ENCODE measurements at regions not wholly inside any gene's neighbourhood (a gene's known extent, or its start where the extent isn't known, plus 50 kb on each side); places are given as distances from the start of the nearest gene placed in this dataset.

DNA sequence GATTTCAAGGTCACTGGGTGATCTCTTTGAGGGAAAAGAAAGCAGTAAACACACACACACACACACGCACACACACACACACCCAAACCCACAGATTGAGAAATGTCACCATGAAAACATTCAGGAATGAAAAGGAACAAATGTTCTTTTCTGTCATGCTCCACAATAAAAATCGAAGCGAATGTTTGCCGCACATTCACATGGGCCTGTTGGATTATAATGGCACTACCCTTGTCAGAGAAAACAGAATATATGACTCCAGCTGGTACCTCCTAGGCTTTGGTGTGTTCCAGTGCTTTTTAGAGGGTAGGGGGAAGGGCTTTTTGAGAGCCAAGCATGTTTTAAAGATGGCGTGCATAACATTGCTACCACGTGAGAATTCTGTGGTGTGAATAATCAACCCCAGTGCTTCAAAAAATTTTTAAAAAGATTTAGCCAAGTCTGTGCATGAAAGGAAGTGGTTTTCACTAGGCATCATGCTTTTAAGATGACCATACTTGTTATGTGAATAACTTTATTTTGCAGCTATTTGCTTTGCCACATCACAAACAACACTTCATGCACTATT is 120.8 kb upstream of the ZNF608 start:
- no peak overlapping the region for H3K23ac ChIP-seq (ENCODE audit: low read length)
- H4K8ac ChIP-seq (ENCODE audit: low read depth, low read length) = no peak overlapping the region
- no peak overlapping the region for H2BK120ac ChIP-seq (ENCODE audit: insufficient read depth, low read length, poor library complexity)
- no peaks in the 10 kb centered on the region for H3K27me3 ChIP-seq (ENCODE audit: insufficient read depth, low read length)
- WGBS (ENCODE audit: extremely low coverage, insufficient coverage, insufficient read length) = no CpG with 5 or more reads among the region's 6 CpGs
- H2AFZ ChIP-seq (ENCODE audit: insufficient read depth, low read length, poor library complexity) = no peak overlapping the region
- H4K91ac ChIP-seq (ENCODE audit: low read depth, low read length) = no peak overlapping the region
- H3K14ac ChIP-seq (ENCODE audit: low read length) = no peak overlapping the region
- no peaks in the 10 kb centered on the region for H3K4me1 ChIP-seq (ENCODE audit: control insufficient read depth in 1 of 2, insufficient read depth in 2 of 2, low read length in 2 of 2)
- no peaks in the 10 kb centered on the region for H3K36me3 ChIP-seq (ENCODE audit: control insufficient read depth in 1 of 2, insufficient read depth in 2 of 2, low read length in 2 of 2)
- no peak overlapping the region for H2BK12ac ChIP-seq (ENCODE audit: low read length)
- H2BK5ac ChIP-seq (ENCODE audit: low read depth, low read length, poor library complexity) = no peak overlapping the region
- H3K4me3 ChIP-seq (ENCODE audit: low read depth, low read length) = no peak overlapping the region
- no peaks in the 10 kb centered on the region for H3K9me3 ChIP-seq (ENCODE audit: insufficient read depth, low read depth, low read length)
- no peak overlapping the region for H3K9ac ChIP-seq (ENCODE audit: low read length)
- no peak overlapping the region for H3K18ac ChIP-seq (ENCODE audit: low read length)
- no peaks in the 10 kb centered on the region for H3K79me1 ChIP-seq (ENCODE audit: low read length)
- DNase-seq = peak; percentile 15 to 66
- no peaks in the 10 kb centered on the region for H3K79me2 ChIP-seq (ENCODE audit: control insufficient read depth, insufficient read depth, low read length, poor library complexity)
- no peak overlapping the region for H3K4me2 ChIP-seq (ENCODE audit: low read length)
- no peak overlapping the region for H3K4ac ChIP-seq (ENCODE audit: low read depth, low read length)
- no peak overlapping the region for H2AK5ac ChIP-seq (ENCODE audit: low read length)
- H4K12ac ChIP-seq (ENCODE audit: low read depth, low read length) = no peak overlapping the region
- no peak overlapping the region for H3K27ac ChIP-seq (ENCODE audit: low read depth, low read length)

DNA sequence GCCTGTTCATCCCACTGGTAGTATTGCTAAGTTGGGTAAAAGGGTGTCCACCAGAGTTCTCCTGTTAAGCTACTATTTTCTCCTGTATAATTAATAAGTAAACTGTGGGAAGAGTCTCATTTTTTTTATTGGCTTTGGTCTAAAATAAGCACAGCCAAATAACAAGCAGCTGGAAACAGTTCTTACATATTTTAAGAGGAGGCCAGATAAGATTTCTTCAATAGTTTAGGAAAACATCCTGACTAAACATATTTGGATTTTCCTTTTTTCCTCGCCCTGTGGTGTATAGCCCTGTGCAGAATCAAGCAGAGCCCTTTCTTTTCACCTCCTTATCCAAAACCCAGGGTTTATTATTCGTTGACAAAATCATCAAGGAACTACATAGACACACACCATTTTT is 122.2 kb upstream of the ZNF608 start:
- H3K9me3 ChIP-seq (ENCODE audit: insufficient read depth, low read depth, low read length) = no peaks in the 10 kb centered on the region
- no peak overlapping the region for H3K18ac ChIP-seq (ENCODE audit: low read length)
- H3K9ac ChIP-seq (ENCODE audit: low read length) = no peak overlapping the region
- no peak for DNase-seq
- no peak overlapping the region for H4K91ac ChIP-seq (ENCODE audit: low read depth, low read length)
- H2BK120ac ChIP-seq (ENCODE audit: insufficient read depth, low read length, poor library complexity) = no peak overlapping the region
- no peak overlapping the region for H2AK5ac ChIP-seq (ENCODE audit: low read length)
- no peaks in the 10 kb centered on the region for H3K79me2 ChIP-seq (ENCODE audit: control insufficient read depth, insufficient read depth, low read length, poor library complexity)
- H3K4me1 ChIP-seq (ENCODE audit: control insufficient read depth in 1 of 2, insufficient read depth in 2 of 2, low read length in 2 of 2) = no peaks in the 10 kb centered on the region
- H3K27me3 ChIP-seq (ENCODE audit: insufficient read depth, low read length) = no peaks in the 10 kb centered on the region
- WGBS (ENCODE audit: extremely low coverage, insufficient coverage, insufficient read length) = no CpG with 5 or more reads among the region's 2 CpGs
- H2AFZ ChIP-seq (ENCODE audit: insufficient read depth, low read length, poor library complexity) = no peak overlapping the region
- no peak overlapping the region for H4K8ac ChIP-seq (ENCODE audit: low read depth, low read length)
- no peak overlapping the region for H3K23ac ChIP-seq (ENCODE audit: low read length)
- no peak overlapping the region for H3K4me3 ChIP-seq (ENCODE audit: low read depth, low read length)
- H2BK5ac ChIP-seq (ENCODE audit: low read depth, low read length, poor library complexity) = no peak overlapping the region
- H2BK12ac ChIP-seq (ENCODE audit: low read length) = no peak overlapping the region
- H3K4me2 ChIP-seq (ENCODE audit: low read length) = no peak overlapping the region
- H3K36me3 ChIP-seq (ENCODE audit: control insufficient read depth in 1 of 2, insufficient read depth in 2 of 2, low read length in 2 of 2) = no peaks in the 10 kb centered on the region
- no peak overlapping the region for H4K12ac ChIP-seq (ENCODE audit: low read depth, low read length)
- H3K79me1 ChIP-seq (ENCODE audit: low read length) = no peaks in the 10 kb centered on the region
- H3K27ac ChIP-seq (ENCODE audit: low read depth, low read length) = no peak overlapping the region
- no peak overlapping the region for H3K14ac ChIP-seq (ENCODE audit: low read length)
- H3K4ac ChIP-seq (ENCODE audit: low read depth, low read length) = no peak overlapping the region

DNA sequence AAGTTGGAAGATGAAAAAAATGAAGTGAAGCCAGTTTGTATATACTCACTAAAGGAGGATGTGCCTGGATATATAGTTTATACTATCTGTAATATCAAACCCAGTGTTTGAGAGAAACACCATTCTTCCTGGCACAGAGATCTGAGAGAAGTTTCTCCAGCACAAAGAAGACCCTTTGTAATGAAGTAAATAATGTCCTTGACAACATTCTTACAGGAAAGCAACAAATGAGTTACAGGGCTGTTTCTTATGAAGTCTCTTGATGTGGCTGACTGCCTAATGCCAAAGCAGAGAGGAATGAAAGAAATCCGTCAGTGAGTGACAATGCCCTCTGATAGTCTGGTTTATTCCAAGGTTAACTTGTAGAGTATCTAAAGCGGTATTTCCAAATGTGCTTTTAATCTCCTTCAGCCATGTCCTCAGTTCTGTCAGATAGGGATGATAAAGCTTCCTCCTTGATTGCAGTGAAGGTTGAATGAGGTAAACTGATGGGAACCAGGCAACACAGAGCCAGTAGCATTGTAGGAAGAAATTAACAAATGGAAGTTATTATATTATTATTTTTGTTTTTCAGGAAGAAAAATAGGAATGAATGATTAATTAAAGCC is 123.1 kb upstream of the ZNF608 start:
- H4K91ac ChIP-seq (ENCODE audit: low read depth, low read length) = no peak overlapping the region
- no peak overlapping the region for H3K27ac ChIP-seq (ENCODE audit: low read depth, low read length)
- no peaks in the 10 kb centered on the region for H3K79me2 ChIP-seq (ENCODE audit: control insufficient read depth, insufficient read depth, low read length, poor library complexity)
- no peak overlapping the region for H3K4me2 ChIP-seq (ENCODE audit: low read length)
- no peak overlapping the region for H4K8ac ChIP-seq (ENCODE audit: low read depth, low read length)
- no peak overlapping the region for H3K14ac ChIP-seq (ENCODE audit: low read length)
- DNase-seq = no peak
- H3K27me3 ChIP-seq (ENCODE audit: insufficient read depth, low read length) = no peaks in the 10 kb centered on the region
- WGBS (ENCODE audit: extremely low coverage, insufficient coverage, insufficient read length) = no CpG with 5 or more reads among the region's 2 CpGs
- no peak overlapping the region for H3K9ac ChIP-seq (ENCODE audit: low read length)
- no peaks in the 10 kb centered on the region for H3K4me1 ChIP-seq (ENCODE audit: control insufficient read depth in 1 of 2, insufficient read depth in 2 of 2, low read length in 2 of 2)
- no peak overlapping the region for H3K23ac ChIP-seq (ENCODE audit: low read length)
- no peaks in the 10 kb centered on the region for H3K9me3 ChIP-seq (ENCODE audit: insufficient read depth, low read depth, low read length)
- H3K79me1 ChIP-seq (ENCODE audit: low read length) = no peaks in the 10 kb centered on the region
- H3K4me3 ChIP-seq (ENCODE audit: low read depth, low read length) = no peak overlapping the region
- H4K12ac ChIP-seq (ENCODE audit: low read depth, low read length) = no peak overlapping the region
- H2BK12ac ChIP-seq (ENCODE audit: low read length) = no peak overlapping the region
- no peak overlapping the region for H3K4ac ChIP-seq (ENCODE audit: low read depth, low read length)
- H3K36me3 ChIP-seq (ENCODE audit: control insufficient read depth in 1 of 2, insufficient read depth in 2 of 2, low read length in 2 of 2) = no peaks in the 10 kb centered on the region
- H2BK5ac ChIP-seq (ENCODE audit: low read depth, low read length, poor library complexity) = no peak overlapping the region
- H2AFZ ChIP-seq (ENCODE audit: insufficient read depth, low read length, poor library complexity) = no peak overlapping the region
- H3K18ac ChIP-seq (ENCODE audit: low read length) = no peak overlapping the region
- no peak overlapping the region for H2BK120ac ChIP-seq (ENCODE audit: insufficient read depth, low read length, poor library complexity)
- H2AK5ac ChIP-seq (ENCODE audit: low read length) = no peak overlapping the region

DNA sequence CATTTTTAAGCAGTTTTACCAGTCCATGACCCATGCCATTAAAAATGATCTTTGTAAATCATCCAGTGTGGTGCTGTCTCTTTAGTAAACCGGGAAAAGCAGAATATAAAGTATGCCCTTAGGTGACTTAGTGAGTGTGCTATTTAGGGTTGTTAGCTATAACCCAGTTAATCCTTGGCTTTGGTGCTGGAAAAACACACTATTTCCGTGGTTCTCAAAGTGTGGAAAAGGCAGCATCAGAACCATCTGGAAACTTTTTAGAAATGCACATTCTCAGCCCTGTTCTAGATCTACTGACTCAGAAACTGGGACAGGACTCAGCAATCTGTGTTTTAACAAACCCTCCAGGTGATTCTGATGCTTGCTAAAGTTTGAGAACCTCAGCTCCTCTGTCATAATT is 123.6 kb upstream of the ZNF608 start:
- no peak overlapping the region for H4K91ac ChIP-seq (ENCODE audit: low read depth, low read length)
- H2BK120ac ChIP-seq (ENCODE audit: insufficient read depth, low read length, poor library complexity) = no peak overlapping the region
- H3K4ac ChIP-seq (ENCODE audit: low read depth, low read length) = no peak overlapping the region
- no peak overlapping the region for H4K12ac ChIP-seq (ENCODE audit: low read depth, low read length)
- H3K18ac ChIP-seq (ENCODE audit: low read length) = no peak overlapping the region
- no peak for DNase-seq
- no peaks in the 10 kb centered on the region for H3K36me3 ChIP-seq (ENCODE audit: control insufficient read depth in 1 of 2, insufficient read depth in 2 of 2, low read length in 2 of 2)
- H3K9me3 ChIP-seq (ENCODE audit: insufficient read depth, low read depth, low read length) = no peaks in the 10 kb centered on the region
- H3K79me2 ChIP-seq (ENCODE audit: control insufficient read depth, insufficient read depth, low read length, poor library complexity) = no peaks in the 10 kb centered on the region
- no peak overlapping the region for H3K14ac ChIP-seq (ENCODE audit: low read length)
- no peak overlapping the region for H3K9ac ChIP-seq (ENCODE audit: low read length)
- H2BK12ac ChIP-seq (ENCODE audit: low read length) = no peak overlapping the region
- no peak overlapping the region for H2AFZ ChIP-seq (ENCODE audit: insufficient read depth, low read length, poor library complexity)
- no peak overlapping the region for H3K4me2 ChIP-seq (ENCODE audit: low read length)
- H4K8ac ChIP-seq (ENCODE audit: low read depth, low read length) = no peak overlapping the region
- no peak overlapping the region for H2BK5ac ChIP-seq (ENCODE audit: low read depth, low read length, poor library complexity)
- no CpG with 5 or more reads among the region's 2 CpGs for WGBS (ENCODE audit: extremely low coverage, insufficient coverage, insufficient read length)
- H3K4me1 ChIP-seq (ENCODE audit: control insufficient read depth in 1 of 2, insufficient read depth in 2 of 2, low read length in 2 of 2) = no peaks in the 10 kb centered on the region
- H3K27ac ChIP-seq (ENCODE audit: low read depth, low read length) = no peak overlapping the region
- no peak overlapping the region for H2AK5ac ChIP-seq (ENCODE audit: low read length)
- no peaks in the 10 kb centered on the region for H3K79me1 ChIP-seq (ENCODE audit: low read length)
- no peaks in the 10 kb centered on the region for H3K27me3 ChIP-seq (ENCODE audit: insufficient read depth, low read length)
- H3K23ac ChIP-seq (ENCODE audit: low read length) = no peak overlapping the region
- no peak overlapping the region for H3K4me3 ChIP-seq (ENCODE audit: low read depth, low read length)
